IPS-NIHi7 (cell line): ENCODE measurements at regions not wholly inside any gene's neighbourhood (a gene's known extent, or its start where the extent isn't known, plus 50 kb on each side); places are given as distances from the start of the nearest gene placed in this dataset.
"Not testable (repeated sequence)": the region's sequence is repeated elsewhere in the genome, so short reads cannot be mapped to it uniquely, and the experiment has no call there.

Experiments
- DNase-seq: peaks from one replicate; pipeline ENCODE4 v3.0.0; 2012; ENCODE audit warnings: mixed read lengths; ENCODE audit errors: extremely low spot score

DNA sequence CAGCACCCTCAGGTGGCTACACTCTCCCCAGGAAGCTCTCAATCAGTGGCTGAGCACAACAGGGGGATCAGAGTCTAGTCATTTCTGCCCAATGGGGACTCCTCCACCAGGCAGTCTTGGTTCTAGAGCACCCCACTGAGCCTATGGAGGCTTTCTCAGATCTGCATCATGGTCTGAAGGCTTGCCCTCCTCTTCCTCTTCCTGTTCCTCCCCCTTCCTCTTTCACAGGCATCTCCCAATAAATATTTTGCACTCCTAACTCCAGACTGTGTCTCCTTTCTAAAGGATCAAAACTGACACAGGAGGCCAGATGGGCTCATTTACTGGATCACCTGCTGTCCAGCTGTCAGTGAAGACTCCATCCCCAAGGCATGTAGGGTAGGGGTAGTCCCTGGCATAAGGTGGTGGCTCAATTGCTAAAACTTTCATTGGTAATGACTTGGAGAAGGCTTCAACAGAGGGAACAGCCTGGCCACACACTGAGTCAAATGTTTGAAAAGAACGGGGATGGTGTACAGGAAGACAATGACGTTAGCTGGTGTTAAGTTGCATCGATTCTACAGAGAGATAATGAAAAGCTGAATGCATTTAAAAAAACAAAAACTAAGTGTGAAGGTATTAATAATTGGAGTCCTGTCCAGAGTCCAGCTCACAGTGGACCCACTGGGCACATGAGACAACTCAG is 84.2 kb upstream of the SLC2A1 start:
- no peak for DNase-seq

DNA sequence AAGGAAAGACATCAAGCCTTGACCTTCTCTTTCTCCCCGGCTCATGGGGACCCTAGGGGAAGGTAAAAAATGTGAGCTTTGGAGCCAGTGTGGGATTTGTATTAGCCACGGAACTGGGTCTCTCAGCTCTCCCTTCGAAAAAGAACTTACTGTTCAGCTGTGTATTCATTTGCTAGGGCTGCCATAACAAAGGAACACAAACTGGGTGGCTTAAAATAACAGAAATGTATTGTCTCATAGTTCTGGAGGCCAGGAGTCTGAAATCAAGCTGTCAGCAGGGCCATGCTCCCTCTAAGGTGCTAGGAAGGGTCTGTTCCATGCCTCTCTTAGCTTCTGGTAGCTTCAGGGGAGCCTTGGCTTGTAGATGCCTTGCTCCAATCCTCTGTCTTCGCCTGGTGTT is 83.5 kb upstream of the SLC2A1 start:
- no peak for DNase-seq

DNA sequence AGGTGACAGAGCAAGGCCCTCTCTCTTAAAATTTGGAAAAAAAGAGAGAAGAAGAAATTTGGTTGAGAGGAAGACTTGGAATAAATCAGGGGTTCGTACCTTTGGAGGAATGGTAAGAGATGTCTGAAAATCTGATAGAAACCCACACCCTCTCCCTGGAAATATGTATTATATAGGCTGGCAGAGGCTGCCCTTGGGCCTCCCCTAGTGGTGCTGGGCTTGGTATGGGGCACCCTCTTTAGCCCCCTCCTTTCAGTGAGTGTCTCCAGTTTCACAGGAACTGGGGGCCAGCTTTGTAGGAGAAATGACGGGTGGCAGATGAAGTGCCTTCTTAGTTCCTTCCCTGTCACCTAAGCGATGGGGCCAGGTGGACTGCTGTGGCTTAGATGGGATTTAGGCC is 82.9 kb upstream of the SLC2A1 start:
- no peak for DNase-seq

DNA sequence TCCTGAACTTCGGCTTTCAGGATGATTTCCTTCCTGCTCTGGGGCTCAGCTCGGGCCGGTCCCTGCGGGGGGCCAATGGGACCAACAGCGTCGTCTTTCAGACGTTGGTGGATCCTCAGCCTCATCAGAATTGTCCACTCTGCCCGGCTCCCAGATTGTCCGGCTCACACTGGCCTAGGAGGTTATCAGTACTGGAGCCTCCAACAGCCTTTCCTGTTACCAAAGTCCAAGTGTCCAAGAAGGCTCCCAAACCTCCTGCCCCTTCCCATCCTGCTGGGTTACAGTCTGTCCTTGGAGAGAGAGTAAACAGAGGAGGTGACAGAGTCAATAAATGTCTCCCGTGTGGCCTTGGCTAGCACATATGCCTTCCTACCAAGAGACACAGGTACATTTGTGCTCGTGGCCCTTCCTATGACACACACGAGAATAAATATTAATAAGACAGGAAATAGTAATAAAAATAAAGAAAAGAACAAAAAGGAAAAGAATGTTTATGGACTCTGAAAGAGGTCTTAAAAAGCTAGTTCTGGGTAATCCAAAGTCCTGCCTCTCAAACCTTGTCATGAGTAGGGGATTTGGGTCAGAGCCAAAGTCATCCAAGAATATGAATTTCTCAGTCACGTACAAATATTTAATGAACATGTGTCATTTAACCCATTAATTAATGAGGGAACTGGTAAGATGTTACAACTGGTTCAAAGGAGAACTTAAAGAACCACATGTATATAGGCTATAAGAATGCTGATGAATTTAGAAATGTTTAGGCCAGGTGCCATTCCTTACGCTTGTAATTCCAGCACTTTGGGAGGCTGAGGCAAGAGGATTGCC is 80.8 kb upstream of the SLC2A1 start:
- DNase-seq = no peak

DNA sequence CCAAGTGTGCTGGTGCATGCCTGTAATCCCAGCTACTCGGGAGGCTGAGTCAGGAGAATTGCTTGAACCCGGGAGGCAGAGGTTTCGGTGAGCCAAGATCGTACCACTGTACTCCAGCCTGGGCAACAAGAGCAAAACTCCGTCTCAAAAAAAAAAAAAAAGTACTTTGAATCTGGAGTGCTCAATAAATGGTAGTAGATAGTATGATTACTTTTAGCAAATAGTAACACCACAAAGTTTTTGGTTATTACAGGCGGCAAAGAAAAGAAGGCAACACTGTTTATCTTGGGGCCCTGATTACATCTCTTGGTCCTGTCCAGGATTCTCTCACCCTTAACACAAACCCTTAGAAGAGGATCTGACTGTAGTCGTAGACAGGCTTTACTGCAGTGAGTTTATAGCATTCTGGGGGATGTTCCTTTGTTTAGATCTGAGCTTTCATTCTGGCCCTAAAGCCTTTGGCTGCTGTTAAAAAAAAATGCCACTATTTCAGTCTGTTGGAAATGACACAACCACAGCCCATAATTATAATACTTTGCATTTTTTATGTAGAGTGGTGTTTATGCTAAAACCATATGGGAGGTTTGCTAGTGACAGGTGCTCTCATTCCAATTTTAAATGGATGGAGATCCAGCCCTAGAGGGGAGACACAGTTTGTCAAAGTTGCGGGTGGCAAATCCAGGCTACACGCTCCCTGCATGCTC is 79.7 kb upstream of the SLC2A1 start:
- DNase-seq = no peak

DNA sequence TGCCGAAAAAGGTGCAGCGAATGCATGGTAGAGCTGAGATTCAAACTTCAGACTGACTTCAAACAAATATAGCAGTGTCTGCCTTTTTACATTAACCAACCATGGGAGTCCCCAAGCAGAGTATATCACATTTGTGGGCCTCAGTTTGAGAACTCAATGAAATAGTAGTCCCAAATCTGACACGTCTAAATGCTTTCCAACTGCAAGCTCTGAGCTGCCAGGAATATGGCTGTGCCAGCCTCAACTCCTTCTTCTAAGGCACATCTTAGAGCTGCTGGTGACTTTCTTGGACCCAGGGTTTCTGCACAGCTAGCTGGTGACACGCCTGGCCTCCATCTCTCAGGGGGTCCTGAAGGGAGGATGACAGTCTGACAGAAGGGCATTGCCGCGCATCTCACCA is 78.8 kb upstream of the SLC2A1 start:
- DNase-seq = no peak

DNA sequence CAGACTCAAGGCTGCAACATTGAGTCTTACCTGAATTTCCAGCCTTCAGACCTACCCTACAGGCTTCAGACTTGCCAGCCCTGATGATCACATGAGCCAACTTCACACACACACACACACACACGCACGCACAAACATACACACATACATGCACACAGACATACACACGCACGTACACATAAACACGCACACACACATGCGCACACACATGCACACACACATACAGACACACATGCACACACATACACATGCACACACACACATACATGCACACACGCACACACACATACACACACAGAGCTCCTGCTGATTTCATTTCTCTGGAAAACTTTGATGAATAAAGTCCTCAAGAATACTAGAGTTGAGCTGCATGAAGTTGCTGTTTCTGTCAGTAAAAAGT is 78.3 kb upstream of the SLC2A1 start:
- DNase-seq = no peak

DNA sequence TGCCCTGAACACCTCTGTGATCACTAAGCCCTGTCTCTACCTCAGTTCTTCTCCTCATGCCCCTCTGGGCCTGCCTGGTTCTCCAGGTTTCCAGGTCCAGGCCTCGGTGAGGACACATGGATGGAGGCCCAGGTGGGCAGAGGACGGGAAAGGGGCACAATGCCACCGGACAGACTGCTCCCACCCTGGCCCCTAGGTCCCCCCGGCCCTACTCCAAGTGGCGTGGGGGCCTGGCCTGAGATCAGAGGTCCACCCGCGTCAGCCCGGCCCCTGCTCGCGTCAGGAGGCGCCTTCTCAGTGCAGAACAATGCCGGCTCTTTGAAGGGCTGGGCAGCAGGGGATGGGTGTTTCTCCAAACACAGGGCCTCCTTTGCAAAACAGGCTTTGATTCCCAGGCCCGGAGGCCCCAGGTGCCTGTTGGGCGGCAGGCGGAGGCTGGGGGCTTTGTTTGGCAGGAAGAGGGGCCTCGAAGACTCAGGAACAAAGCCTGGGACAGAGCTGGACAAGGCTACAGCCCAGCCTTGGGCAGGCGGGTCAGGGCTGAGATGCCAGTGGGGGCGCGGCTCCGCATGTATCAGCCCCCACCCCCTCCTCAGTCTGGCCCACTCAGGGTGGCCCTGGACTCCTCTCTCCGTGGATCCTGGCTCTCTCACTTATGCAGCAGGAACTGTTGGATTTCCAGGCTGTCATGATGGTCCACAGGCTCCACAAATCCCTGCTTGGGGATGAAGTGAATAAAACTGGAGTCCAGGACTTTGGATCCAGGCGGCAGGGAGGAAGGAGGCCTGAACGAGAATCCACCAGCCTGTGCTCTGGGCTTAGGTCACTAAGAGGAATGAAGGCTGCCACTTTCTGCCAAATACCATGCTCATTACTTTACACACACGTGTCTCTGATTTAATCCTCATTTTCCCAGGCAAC is 77.4 kb upstream of the SLC2A1 start:
- no peak for DNase-seq

DNA sequence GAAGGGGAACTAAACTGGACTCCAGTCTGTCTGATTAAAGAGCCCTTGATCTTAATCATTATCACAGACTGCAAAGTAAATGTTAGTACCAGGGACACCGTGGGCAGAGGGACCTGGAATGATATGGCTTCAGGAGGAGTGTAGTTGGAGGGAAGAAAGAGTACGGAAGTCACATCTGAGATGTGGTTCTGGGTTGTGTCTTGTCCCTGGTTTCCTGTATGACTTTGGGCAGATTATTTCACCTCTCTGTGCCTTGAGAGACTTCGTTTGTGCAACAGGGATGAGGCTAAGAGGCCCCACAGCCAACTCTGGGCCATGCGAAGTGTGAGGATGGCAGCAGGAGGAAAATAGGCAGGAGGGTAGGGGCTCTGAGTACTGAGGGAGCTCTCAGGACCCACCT is 76.1 kb upstream of the SLC2A1 start:
- DNase-seq = no peak

DNA sequence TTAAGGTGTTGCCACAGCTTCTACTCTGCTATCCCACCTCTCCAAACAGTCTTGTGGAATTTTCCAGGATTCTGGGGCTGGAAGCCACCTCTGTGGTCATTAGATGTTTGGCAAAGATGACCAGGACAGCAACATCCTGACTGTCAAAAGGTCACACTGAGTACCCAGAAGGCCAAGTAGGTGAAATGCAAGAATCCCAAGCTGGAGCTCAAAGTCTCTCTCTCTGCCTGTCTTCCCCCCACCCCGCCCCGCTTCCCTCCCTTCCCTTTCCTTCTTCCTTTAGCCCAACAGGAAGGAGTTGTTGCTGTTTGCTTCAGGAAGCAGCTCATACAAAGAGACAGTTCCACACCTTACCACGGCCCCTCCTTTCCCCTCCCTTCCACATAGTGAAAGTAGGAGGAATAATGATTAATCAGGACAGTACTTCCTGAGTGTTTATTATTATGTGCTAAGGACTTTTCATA is 75.6 kb upstream of the SLC2A1 start:
- no peak for DNase-seq

DNA sequence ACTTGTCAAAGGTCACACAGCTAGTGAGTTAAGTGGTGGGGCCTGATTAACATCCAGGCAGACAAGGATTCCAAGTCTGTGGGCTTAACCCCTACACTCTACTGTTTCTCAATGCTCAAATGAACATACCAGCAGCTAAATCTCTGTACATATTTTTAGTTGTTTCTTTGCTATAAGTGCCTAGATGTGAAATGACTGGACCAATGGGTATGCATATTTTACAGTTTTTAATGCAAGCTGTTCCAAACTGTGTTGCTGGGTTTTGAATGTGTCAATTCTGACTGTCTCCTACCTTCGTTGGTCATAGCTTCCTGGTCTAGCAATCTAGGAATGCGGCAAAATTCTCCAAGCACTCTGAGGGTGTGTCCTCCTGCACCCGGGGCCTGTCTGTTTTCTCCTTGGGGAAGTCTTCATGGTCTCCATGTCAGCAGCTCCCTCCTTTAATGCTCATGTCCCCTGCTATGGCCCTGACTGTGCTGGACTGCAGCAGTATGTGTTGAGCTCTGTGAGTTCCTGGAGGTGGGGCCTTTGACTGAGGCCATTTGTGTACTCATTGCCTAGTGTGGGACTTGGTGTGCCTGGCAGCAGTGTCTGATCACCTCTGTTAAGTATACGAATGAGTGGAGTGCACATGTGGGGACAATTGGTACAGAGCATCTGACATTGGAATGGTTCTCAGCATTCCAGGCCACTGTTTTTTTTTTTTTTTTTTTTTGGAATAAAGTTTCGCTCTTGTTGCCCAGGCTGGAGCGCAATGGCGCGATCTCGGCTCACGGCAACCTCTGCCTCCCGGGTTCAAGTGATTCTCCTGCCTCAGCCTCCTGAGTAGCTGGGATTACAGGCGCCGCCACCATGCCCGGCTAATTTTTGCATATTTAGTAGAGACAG is 72.9 kb upstream of the SLC2A1 start:
- no peak for DNase-seq

DNA sequence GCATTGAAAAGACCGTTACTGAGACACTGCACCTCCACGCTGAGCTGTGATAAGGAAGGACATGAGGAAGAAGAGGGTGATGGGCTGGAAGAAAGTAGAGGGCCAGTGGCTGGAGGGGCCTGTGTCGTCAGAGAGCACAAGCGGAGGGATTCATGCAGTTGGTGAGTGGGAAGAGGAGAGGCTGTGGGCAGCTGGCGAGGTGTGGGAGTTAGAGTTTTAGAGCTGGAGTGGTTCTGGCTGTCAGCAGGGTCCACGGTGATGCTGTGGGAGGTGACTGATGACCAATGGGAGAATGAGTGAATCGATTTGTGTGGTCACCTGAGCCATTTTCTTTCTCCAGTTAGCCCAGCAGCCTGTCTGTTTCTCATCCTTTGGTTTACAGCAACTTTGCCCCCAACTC is 66.2 kb upstream of the SLC2A1 start:
- DNase-seq = no peak

DNA sequence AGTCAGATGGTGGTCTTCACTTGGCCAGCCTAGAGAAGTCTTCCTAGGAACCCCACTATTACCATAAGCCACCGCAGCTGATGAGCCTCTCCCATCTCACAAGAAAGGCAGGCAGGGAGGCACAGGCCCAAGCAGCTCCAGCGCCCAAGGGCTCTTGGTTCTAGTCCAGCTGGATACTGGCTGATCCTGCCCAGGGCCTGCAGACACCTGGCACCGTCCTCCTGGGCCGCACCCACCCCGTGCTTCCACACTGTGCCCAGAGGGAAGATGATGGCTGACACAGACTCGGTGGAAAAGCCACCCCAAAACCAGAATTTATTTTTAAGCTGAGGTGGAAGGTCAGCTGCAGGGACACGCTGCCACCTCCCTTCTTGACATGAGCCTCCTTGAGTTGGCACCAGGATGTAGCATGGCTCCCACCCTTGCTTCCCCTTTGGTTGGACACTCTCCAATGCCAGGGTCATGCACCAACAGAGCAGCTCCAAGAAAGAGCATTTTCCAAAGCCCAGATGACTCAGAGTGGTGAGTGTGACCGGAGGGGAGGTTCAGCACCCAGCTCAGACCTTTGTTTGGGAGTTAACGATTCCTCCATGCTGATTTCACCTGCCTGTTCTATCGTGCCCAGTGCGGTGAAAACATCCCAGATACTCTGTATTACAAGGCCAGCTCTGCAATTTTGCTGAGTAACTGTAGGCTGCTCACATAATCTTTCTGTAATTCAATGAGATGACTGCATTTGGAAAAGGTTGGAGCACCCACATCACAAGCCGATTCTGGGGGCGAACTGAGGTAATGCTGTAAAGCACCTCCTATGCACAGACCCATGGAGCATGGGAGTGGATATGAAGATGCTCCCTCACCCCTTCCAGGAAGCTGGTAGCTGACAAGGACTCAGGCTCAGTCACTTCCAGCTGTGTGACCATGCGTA is 63.1 kb upstream of the SLC2A1 start:
- no peak for DNase-seq

DNA sequence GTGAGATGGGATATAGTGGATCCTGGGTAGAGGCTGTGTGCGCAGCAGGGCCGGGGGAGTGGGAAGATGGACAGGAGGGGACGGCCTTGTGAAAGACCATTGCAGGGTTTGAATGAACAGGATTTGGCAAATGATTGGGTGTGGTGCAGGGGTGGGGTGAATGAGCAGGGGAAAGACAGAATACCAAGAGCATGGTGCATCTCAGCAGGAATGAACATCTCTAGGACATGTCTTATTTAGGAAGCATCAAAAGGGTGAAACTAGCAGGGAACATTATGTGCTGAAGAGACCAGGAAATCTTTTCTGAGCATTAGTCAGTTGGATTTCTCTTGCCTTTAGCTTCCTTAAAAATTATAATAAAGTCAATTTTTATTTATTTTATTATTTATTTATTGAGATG is 60.6 kb upstream of the SLC2A1 start:
- DNase-seq = no peak

DNA sequence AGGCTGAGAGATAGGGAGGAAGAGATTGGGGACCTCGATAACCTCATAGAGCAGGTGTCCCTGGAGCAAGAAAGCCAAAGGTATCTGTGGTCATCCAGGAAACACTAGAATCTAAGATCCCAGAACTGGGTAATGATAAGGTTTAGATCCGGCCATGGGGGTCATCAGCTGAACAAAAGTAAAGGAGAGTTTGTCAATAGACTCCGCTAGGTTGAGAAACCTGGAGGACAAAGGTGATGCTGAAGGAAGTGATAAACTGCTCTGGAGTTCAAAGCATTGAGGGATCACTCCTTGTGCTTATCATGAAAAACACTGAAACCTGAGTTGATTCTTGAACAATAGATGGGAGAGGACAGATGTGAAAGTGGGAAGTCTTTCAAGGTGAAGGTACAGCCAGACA is 59.5 kb upstream of the SLC2A1 start:
- DNase-seq = no peak

DNA sequence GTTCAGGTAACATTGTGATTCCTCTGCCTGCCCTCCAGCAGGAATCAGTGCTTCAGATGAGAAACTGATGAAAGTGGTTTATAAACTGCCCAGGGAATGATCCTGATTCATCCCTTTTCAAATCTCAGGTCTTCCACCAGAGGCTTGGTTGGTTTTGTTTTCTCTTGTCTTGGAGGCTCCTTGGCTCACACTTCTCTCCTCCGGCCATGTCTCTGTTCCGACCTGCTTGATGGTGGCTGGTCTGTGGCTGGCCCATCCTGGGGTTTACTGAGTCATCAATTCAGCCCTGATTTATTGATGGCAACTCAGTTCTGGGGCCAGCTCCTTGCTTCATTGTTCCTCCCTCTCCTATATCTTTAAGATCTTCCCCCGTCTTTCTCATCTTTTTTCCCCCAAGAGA is 56.6 kb upstream of the SLC2A1 start:
- DNase-seq = no peak

DNA sequence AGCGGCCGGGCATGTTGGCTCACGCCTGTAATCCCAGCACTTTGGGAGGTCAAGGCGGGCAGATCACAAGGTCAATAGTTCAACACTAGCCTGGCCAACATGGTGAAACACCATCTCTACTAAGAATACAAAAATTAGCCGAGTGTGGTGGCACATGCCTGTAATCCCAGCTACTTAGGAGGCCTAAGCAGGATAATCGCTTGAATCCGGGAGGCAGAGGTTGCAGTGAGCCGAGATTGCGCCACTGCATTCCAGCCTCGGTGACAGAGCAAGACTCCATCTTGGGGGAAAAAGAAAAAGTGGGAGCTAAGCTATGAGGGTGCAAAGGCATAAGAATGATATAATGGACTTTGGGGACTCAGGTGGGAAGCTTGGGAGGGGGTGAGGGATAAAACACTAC is 55.9 kb upstream of the SLC2A1 start:
- DNase-seq = not testable (repeated sequence)

DNA sequence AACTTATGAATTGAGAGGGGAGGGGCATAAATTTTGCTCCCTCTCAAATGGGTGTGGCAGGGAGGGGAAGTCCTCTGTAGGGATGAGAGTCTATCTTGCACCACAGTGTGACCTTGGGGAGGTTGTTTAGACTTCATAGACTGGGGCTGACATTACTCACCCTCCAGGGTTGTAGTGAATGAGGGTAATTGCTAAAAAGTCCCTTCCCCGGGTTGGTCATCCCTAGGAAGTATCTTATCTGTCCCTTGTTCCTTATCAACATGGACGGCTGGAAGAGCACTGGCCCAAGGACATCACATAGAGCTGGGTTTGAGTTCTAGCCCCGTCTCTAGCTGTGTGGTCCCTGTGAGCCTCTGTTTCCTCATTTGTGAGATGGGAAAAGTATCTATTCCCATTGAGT is 52.4 kb upstream of the SLC2A1 start:
- DNase-seq = no peak

DNA sequence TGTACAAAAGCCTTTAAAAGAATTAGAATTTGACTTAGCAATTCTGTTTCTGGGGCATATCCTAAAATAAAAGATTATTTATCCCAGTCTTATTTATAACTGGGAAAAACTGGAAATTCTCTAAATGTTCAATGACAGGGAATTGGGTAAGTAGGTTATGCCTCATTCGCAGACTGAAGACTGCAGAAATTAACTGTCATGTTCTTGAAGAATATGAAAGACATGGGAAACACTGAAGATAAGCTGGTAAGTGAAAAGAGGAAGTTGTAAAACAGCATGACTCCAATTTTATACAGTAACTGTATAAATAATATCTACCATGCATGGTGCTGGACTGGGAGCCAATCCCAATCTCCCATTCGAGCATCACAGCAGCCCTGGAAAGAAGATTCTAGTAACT is 50.6 kb upstream of the SLC2A1 start:
- no peak for DNase-seq
